SKM-1 (cell line): ENCODE measurements at regions not wholly inside any gene's neighbourhood (a gene's known extent, or its start where the extent isn't known, plus 50 kb on each side); places are given as distances from the start of the nearest gene placed in this dataset.
"Not testable (repeated sequence)": the region's sequence is repeated elsewhere in the genome, so short reads cannot be mapped to it uniquely, and the experiment has no call there.

Experiments used
- DNase-seq: peaks from one replicate; lab custom pipeline; 2025; ENCODE audit not compliant: unreplicated experiment; lab: John Stamatoyannopoulos, UW

DNA sequence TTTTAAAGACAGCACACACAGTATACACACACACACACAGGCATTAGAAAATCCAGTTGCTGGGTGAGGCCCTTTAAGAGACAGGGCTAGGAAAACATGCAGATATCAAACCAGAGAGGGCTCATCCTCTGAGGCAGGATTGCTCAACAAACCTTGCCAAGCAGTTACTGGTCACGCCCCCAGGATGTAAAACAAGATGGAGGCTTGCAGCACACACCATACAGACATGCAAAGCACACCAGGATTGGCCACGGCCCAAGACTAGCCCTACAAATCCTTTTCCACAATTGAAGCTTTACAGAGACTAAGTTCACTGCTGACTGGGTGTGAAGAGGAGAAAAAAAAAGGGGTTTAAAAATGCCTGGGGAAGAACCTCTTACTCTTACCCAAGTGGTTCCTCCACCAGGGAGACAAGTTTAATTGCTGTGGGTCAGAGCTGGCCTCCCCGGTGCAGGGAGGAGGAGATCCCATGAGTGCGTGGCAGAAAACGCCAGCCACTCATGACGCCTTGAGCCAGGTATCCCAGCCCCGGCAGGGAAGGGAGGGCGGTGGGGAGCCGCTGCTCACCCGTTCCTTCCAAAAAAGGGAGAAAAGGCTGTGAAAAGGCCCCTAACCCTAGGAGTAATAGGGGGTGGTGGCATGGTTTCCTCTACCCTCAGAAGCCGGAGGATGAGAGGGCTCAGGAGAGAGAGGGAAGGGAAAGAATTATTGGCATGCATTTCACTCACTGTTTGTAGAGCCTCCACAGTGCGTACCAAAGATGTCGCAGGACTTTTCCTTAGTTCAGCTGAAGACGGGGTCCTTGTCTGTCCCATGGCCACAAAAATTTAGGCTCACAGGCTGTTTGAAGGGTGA, 594.6 kb upstream of the ZP4 start:
- DNase-seq: no peak

DNA sequence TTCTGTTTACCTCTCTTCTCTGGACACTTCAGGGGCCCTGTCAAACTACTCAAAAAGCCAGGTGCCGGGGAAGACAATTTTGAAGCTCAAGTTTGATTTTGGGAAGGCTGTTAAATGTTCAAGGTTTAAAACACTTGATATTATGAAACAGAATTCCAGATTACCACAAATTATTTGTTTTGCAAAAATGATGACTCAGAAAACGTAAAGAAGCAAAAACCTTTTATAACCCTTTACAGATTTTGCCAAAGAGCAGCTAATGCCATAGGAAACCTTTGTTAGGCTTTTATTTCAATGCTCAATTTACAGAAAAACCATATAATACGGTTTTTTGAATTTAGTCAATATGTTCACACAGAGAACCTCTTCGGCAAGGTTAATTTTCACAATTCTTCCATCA, 593.4 kb upstream of the ZP4 start:
- DNase-seq: no peak

DNA sequence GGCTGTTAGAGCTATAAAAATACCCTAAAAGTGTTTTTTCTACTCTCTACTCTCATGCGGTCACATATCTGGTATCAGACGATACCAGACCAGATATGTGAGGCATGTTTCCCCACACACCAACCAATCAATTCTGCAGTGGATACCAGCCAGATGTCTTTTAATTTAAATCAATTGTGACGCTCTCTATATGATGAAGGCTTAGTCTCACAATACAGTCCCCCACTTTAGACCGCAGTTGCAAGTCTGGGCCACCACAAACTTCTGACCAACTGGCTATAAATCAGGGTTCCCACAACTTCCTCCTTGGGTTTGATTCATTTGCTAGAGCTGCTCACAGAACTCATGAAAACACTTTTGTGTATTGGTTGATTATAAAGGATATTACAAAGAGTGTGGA, 586.1 kb upstream of the ZP4 start:
- no peak for DNase-seq

DNA sequence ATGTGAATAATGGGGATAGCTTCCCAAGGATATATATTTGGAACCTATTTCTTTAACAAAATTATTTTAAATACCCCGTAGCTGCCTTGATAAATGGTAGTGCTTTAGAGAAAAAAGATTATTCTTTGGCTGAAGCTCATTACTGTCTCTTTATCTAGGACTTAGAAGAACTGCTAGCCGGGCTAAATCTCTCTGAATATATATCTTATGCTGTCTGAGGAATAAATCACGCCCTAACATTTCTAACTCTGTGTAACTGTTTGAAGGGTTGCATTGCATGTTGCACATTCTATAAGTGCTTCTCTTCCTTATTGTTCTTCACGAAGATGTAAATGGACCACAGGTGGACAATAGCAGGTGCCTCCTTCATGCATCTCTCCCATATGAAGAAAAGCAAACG, 585.0 kb upstream of the ZP4 start:
- no peak for DNase-seq

DNA sequence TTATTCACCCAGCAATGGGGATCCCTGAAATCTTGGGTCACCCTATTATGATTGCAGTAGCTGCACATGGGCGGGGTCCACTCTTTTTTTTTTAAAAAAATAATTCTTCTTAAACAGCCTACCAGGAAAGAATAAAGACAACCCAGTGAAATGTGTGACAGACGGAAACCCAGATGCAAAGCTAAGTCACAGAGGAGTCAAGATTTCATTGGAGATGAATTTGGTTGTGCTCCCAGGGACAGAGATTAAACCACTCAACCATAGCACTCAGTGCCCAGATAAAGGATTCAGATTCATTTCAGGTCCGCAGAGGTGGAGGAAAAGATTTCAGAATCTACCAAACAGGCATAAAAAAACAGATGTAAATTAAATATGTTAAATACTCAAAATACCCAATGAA, 583.5 kb upstream of the ZP4 start:
- DNase-seq: no peak

DNA sequence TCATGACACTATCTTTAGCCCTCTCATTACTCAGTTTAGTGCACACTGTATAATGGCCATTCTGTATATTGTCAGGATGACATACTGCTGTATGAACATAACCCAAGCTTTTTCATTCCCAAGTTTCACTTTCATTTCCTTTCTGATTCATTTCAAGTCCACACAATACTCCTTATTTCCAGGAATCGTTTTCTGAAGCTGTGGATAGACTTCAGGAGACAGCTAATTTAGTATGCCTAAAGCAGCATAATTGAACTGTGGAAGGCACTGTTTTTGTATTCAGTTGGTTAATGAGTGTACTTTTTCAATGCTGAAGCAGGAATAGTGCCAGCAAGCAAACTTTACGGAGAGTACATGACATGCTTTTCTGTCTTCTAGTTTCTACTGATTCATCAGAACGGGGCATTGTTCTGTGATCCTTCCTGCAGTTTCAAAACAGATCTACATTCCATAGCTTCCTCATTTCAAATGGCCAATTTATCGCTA, 578.5 kb upstream of the ZP4 start:
- DNase-seq: no peak

DNA sequence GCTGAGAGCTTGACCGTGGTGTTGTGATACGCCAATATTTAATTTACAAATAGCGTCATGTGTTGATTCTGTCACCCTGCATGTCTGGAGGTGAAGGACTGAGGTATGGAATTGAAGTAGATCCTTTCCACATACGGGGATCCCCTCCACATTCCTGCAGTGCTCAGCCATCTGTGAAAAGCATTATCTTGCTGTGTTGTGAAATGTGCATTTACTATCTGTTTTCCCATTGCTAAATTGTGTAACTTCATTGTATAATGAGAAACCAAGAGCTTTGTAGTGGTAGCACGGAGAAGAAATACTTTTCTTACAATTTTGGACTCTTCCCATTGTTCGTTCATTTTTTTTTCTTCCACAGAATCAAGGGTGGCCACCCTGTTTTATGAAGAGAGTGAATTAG, 577.3 kb upstream of the ZP4 start:
- no peak for DNase-seq

DNA sequence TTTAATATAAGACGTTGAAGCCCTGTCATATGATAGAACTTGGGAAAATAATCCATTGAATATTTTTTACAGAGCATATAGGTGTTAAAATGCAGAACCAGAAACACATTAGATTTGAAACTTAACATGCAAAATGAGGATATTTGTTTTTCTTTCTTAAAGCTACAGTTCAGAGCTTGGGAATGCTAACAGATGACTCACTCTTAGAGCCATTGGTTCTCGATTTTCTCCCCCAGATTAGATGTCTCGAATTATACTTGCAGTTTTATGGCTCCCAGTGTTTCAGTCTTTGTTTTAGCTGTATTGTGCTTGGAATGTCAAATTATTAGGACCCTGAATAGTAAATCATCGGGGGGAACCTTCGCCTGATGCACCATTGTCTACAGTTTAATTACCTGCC, 575.7 kb upstream of the ZP4 start:
- no peak for DNase-seq

DNA sequence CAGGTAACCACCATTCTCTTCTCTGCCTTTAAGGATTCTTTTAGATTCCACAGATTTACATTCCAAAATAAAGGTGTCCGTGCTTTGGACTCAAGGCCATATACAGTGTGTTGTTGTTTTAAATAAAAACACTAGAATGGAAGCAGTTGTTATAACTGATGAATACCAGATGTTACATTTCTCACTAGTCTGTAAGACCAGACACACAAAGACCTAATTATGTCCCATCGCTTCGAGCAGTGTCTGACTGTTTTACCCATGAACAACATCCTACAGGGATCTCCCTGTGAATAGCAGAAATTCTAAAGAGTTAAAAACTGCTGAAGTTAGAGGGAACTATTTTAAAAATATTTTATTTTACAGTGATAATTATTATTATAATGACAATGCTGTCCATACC, 574.7 kb upstream of the ZP4 start:
- no peak for DNase-seq

DNA sequence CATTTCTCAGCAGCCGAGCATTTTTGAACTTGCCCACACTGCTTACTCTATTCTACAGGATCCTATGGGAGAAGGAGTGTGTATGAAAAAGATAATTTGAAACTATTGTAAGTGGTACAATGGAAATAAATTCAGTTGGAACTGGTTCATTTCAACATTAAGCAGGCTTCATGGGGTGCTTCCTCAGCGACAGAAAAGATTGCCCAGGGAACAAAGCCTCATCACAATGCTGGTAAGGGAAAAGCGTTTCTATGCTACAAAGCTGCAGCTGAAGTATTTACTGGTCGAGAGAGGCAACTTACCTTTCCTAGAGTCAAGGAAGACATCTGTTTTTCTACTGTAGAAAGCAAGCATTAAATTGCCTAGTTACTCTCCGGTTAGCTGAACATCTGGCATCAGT, 568.2 kb upstream of the ZP4 start:
- no peak for DNase-seq

DNA sequence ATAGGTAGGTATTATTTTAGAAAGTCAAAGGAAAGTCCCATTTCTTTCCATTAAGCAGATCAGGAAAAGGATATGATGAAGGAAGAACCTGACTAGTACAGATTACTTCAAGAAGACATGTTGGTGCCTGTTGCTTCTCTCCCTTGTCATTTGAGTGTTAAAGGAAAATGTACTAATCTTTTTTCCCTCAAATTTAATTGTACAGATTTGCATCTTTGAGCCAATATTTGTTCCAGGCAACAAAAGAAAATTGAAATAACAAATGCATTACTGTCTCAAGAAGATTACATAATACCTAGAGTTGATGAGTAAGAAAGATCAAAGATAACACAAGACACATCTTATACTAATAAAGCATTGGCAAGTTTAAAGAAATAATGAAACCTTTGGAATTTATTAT, 566.9 kb upstream of the ZP4 start:
- DNase-seq: no peak

DNA sequence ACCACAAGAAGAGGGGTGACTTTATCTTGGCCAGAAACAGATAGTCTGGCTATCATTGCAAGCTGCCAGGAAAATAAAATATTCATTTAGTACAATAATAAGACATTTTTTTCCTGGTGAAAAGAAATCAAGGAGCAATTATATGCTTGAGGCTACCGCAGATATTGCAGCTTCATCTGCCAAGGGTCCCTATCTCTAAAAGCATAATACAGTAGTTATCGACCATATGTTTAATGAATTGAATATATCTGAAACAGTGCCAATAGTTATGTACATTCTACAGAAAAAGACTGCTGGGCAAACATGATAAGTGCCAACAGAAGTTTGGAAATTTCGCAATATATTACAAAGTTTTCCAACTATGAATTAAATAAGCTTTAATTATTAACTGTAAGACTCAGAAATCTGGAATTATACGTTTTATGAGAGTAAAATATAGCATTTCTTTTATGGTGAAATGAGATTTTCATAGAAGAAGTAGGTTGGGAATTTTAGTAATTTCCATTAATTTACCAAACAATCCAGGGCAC, 561.1 kb upstream of the ZP4 start:
- no peak for DNase-seq

DNA sequence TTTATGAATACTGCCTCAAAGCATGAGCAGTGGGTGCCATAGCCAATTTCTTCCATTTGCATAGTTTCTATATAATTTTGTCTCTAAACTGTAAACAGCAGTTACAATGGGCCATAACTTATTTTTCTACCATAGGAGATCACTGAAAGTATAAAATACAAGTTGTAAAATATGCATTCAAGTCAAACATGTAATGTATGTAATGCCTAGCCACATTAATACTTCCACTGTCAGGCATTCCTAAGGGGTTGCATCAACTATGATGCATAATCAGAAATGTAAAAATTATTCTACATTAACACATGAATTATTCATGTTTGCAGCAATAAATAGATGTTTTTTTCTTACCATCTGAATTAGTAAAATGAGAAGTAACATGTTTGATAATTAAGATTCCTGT, 560.3 kb upstream of the ZP4 start:
- DNase-seq: no peak

DNA sequence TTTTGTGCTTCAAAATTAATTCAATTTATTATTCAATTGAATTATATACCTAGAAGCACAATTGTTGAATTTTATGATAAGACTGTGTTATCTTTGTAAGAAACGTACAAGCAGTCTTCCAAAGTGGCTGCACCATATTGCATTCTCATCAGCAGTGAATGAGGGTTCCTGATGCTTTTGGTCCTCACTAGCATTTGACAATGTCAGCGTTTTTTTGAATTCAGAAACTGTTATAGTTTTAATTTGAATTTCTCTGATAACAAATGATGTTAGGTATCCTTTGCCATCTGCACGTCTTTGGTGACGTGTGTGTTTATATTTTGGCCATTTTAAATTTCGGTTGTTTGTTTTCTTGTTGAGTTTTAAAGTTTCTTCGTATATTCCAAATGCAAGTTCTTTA, 553.0 kb upstream of the ZP4 start:
- DNase-seq: no peak

DNA sequence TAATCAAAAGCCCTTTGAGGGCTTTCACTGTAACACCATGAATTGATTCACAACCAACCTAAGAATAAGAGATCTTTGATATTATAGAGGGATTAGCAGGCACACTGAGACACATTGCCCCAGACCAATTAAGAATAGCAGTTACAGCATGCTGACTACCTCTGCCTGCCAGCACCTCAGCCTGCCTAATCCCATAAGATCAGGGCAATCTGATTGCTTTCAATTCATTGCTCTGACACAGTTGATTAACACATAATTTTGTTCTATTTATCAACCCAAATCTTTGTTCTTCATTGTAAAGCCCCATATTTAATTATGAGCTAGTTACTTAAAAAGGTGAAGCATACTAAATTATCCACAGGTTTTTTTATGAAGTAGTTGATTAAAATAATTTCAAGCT, 548.8 kb upstream of the ZP4 start:
- DNase-seq: no peak

DNA sequence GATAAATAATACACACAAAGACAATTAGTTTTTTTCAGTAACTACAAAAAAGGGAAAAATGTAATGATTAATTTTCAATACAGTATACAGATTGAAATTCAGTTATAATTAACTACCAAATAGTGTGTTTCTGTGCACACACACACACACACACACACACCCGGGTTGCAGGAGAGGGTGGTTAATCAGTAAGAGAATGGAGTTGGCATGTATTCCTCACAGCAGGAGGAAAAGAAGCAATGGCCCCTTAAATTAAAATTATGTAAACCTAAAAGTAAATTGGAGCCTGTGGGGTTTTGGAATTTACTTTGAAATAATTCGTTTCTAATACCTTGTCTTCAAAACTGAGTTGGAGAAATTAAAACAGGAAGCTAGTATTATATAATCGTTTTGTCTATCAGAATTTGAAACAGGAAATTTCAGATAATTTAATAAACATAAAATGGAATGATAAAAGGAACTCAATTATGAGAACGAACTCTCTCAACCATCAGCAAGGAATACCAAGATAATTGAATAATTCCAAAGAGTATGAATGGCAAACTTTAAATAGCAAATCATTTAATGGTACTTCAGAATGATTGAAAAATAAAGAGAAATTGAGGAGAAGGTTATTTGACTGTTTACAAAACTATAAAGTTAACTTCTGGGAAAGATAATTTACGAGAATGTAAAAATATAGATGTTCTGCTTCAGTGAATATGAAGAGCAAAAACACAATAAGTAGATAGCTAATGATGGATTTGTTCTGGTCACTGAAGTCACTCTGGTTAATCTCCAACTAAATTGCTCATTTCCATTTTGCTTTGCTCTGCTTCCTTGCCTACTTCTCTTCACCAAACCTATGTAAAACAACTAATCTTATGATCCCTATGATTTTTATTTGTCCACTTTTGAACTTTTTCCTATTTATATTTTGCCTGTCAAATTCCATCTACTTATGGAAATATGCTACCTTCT, 547.9 kb upstream of the ZP4 start:
- DNase-seq: no peak

DNA sequence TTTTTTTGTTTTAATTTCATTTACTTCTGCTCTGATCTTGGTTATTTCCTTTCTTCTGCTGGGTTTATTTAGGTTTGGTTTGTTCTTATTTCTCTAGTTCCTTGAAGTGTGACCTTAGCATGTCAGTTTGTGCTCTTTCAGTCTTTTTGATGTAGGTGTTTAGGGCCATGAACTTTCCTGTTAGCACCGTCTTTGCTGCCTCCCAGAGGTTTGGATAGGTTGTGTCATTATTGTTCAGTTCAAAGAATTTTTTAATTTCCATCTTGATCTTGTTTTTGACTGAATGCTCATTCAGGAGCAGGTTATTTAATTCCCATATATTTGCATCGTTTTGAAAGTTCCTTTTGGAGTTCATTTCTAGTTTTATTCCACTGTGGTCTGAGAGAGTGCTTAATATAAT, 539.0 kb upstream of the ZP4 start:
- DNase-seq: not testable (repeated sequence)

DNA sequence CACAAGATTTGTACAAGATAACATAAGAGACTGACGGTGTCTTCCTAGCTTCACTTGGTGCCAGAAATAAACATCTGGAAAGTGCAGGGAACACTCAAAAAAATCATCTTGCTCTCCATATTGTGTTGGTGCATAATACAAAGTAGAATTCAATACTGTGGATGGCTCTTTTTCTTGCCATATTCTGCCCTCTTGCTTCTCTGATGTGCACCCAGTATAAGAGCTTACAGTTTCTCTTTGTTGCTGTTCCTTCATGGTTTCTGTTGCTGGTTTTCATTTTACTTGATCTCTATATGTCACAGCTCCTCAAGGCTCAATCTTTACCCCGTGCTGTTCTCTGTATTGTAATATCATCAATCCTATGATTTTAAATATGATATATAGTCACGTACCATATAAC, 528.5 kb upstream of the ZP4 start:
- no peak for DNase-seq

DNA sequence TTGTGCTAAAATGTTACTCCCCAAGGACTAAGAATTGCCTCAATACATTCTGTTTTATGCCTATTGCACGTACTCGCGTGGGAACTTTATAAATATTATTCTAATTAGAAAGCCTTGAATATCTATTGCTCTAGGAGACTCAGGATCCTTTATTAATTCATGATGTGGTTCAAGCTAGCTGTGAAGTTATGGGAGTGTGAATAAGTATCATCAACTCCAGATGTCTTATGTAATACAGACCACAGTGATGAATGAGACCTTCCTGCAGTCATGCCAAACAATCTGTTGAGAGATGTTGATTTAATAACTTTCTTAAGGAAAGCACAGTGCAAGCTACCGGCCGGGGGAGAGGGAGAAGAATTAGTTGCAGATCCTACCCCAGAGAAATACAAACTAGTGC, 519.2 kb upstream of the ZP4 start:
- no peak for DNase-seq

DNA sequence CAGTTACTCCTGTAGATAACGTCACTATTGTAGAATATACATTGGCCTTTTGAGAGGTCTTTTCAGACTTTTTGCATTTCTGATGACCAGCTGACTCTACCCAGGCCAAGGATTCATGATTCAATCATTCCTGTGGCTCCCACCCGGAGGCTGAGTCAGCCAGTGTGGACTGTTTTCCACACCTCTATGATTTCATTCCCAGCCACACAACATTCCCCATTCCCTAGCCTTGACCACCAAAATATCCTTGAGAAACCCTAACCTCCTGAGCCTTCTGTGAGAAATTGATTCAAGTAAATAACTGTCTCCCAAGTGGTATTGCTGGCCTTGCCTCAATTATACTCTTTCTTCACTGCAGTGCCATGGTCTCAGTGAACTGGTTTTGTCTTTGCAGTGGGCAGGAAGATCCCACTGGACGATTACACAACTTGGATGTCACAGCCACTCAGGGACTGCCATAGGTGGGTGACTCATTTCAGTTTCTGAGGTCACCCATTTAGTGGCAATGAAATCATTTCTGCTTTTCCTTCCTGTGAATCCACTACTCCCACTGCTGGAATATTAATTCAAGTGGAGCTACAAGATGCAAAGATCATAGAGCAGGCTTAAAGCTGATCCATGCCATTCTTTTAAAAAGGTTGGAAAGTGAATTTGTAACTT, 518.6 kb upstream of the ZP4 start:
- DNase-seq: no peak

DNA sequence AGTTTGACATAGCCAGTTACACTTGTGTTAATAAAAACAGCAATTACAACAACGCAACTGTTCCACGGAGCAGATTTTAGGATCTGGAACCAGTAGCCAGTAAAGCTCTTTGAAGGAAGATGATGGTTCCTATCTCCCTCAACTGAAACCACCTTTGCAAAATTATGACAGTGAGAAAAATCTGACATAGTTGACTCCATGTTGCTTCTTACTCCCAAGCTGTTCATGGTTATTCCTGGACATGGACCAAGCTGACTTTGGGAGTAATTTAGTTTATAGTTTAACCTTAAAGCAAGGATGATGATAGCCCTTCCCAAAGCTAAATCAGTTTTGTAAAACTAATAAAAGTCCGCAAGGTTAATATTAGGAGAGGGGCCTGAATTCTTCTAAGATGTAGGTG, 518.0 kb upstream of the ZP4 start:
- DNase-seq: no peak
